AG10803 (cell line): ENCODE measurements at regions not wholly inside any gene's neighbourhood (a gene's known extent, or its start where the extent isn't known, plus 50 kb on each side); places are given as distances from the start of the nearest gene placed in this dataset.
A peak's percentile ranks its signal among the peaks of the same experiment; 100 is the strongest.

ENCODE experiments used
- DNase-seq: peaks from one replicate; pipeline ENCODE4 v3.0.0; 2010; ENCODE audit warnings: low read depth
- H3K4me3 ChIP-seq: 2 replicates; pipeline ENCODE4 v1.5.1; 2011; ENCODE audit warnings: mild to moderate bottlenecking, low read length, control low read depth
- CTCF ChIP-seq: conservative IDR thresholded peaks from 2 replicates; pipeline ENCODE4 v1.5.1; 2011; ENCODE audit warnings: mild to moderate bottlenecking, low read length, control low read depth, inconsistent platforms

GRCh38 chr16:66070140-66070917 is 296.2 kb upstream of the CDH5 start:
- H3K4me3 ChIP-seq, result no peak overlapping the region
- peak; percentile 85 for DNase-seq
- TF ChIP-seq CTCF, result no peak

- DNase-seq, result no peak
- TF ChIP-seq CTCF, result no peak
- no peak overlapping the region for H3K4me3 ChIP-seq
Measured at GRCh38 chr16:66069587-66069986, 296.9 kb upstream of the CDH5 start.

- H3K4me3 ChIP-seq, result no peak overlapping the region
- DNase-seq, result no peak
- no peak for TF ChIP-seq CTCF
Measured at GRCh38 chr16:66066404-66066803, 300.1 kb upstream of the CDH5 start.

GRCh38 chr16:66065925-66066324 is 300.6 kb upstream of the CDH5 start:
- TF ChIP-seq CTCF, result no peak
- no peak overlapping the region for H3K4me3 ChIP-seq
- DNase-seq, result no peak

GRCh38 chr16:66064801-66065530 is 301.5 kb upstream of the CDH5 start:
- no peak overlapping the region for H3K4me3 ChIP-seq
- TF ChIP-seq CTCF, result no peak
- DNase-seq, result no peak

- DNase-seq, result no peak
- no peak for TF ChIP-seq CTCF
- no peak overlapping the region for H3K4me3 ChIP-seq
Measured at GRCh38 chr16:66058832-66059231, 307.7 kb upstream of the CDH5 start.
